LNCaP clone FGC (cell line): ENCODE measurements at regions not wholly inside any gene's neighbourhood (a gene's known extent, or its start where the extent isn't known, plus 50 kb on each side); places are given as distances from the start of the nearest gene placed in this dataset.
"Not testable (repeated sequence)": the region's sequence is repeated elsewhere in the genome, so short reads cannot be mapped to it uniquely, and the experiment has no call there.

Source experiments
- DNase-seq: peaks from one replicate; pipeline ENCODE4 v3.0.0-alpha.2; 2011; ENCODE audit warnings: low read depth
- H3K4me3 ChIP-seq: 2 replicates; pipeline ENCODE4 v1.5.1; 2011; ENCODE audit warnings: mild to moderate bottlenecking, low read depth, low read length, control low read depth
- TF ChIP-seq, protein P1 (sequence below): IDR thresholded peaks from 2 replicates; pipeline ENCODE4 v1.5.1; 2012; ENCODE audit warnings: mild to moderate bottlenecking; ENCODE audit not compliant: control insufficient read depth, insufficient read depth; ENCODE audit errors: extremely low read depth

- no peak for DNase-seq
- TF ChIP-seq, protein P1, sequence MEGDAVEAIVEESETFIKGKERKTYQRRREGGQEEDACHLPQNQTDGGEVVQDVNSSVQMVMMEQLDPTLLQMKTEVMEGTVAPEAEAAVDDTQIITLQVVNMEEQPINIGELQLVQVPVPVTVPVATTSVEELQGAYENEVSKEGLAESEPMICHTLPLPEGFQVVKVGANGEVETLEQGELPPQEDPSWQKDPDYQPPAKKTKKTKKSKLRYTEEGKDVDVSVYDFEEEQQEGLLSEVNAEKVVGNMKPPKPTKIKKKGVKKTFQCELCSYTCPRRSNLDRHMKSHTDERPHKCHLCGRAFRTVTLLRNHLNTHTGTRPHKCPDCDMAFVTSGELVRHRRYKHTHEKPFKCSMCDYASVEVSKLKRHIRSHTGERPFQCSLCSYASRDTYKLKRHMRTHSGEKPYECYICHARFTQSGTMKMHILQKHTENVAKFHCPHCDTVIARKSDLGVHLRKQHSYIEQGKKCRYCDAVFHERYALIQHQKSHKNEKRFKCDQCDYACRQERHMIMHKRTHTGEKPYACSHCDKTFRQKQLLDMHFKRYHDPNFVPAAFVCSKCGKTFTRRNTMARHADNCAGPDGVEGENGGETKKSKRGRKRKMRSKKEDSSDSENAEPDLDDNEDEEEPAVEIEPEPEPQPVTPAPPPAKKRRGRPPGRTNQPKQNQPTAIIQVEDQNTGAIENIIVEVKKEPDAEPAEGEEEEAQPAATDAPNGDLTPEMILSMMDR, result peak; percentile 61
- no peak overlapping the region for H3K4me3 ChIP-seq
Measured at GRCh38 chr14:99995700-99996356, 69.4 kb upstream of the EVL start.

GRCh38 chr14:99996951-99997571, 68.2 kb upstream of the EVL start:
- H3K4me3 ChIP-seq, result no peak overlapping the region
- TF ChIP-seq, protein P1, result no peak
- no peak for DNase-seq

DNA sequence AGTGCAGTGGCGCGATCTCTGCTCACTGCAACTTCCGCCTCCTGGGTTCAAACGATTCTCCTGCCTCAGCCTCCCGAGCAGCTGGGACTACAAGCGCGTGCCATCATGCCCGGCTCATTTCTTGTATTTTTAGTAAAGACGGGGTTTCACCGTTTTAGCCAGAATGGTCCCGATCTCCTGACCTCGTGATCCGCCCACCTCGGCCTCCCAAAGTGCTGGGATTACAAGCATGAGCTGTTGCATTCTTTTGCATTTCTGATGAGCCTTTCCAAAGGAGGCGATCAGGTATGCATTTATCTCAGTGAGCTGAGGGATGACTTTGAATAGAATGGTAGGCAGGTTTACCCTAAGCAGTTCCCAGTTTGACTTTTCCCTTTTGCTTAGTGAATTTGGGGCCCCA, 64.8 kb upstream of the EVL start:
- H3K4me3 ChIP-seq, DNase-seq: not testable (repeated sequence)

DNA sequence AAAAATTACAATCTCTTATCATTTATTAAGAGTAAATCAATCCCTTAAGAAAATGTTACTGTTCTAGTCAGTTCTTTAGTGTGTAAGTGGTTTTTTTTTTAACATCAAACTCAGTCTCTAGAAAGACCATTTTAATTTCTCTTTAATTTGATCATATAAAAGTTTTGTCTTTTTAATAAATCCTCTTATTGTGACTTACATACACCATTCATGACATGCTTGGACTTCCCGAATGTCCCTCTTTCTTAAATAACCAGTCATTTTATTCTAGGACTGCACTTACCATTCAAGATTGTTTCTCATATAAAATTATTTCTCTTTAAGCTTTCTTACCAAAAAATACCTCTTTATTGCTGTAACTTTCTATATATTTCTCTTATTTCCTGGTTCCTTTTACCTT, 60.8 kb upstream of the EVL start:
- TF ChIP-seq, protein P1, result no peak
- DNase-seq, result no peak

DNA sequence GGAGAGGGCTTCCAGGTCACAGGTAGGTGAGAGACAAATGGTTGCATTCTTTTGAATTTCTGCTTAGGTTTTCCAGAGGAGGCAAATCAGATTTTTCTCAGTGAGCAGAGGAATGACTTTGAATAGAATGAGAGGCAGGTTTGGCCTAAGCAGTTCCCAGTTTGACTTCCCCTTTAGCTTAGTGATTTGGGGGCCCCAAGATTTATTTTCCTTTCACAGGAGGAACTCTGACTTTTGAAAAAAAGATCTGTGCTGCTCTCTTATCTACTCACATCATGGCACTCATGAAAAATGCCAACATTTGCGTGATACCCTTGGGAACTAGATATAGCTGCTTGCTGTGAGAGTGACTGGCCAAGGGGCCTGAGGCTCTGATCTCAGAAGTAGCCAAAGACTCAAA, 58.0 kb upstream of the EVL start:
- no peak for DNase-seq
- no peak overlapping the region for H3K4me3 ChIP-seq
- TF ChIP-seq, protein P1, result no peak

More for the DNA sequence above, 60.8 kb upstream of the EVL start:
- H3K4me3 ChIP-seq, result no peak overlapping the region

DNA sequence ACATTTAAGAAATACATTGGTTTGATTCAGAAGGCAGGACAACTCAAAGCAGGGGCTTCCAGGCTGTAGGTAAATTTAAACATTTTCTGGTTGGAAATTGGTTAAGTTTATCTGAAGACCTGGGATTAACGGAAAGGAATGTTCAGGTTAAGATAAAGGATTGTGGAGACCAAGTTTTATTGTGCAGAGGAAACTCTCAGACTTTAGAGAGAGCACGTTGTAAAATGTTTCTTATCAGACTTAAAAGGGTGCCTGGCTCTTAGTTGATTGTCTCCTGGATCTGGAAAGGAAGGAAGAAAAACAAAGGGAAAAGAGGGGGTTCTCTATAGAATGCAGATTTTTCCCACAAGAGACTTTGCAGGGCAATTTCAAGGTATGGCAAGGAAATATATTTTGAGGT, 55.4 kb upstream of the EVL start:
- not testable (repeated sequence) for DNase-seq, H3K4me3 ChIP-seq

DNA sequence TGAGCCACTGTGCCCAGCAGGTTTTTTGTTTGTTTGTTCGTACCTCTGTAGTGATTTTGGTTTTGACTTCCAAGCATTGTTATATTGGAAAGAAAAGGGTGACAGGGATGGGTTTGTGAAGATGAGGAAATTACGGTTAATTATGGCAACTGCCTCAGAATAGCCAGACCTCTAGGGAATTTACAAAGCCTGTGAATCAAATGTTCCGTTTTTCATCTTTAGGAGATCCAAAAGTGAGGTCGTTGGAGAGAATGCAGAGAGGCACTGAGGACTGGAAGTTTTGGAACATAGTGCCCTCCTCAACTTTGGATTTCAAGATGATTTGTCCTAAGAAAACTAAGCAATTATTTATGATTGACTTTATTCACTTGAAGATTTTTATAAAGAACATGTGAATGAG, 54.5 kb upstream of the EVL start:
- no peak for DNase-seq
- TF ChIP-seq, protein P1, result no peak
- H3K4me3 ChIP-seq, result no peak overlapping the region
